Effector memory CD4-positive, alpha-beta T cell (primary cell): ENCODE measurements at regions not wholly inside any gene's neighbourhood (a gene's known extent, or its start where the extent isn't known, plus 50 kb on each side); places are given as distances from the start of the nearest gene placed in this dataset.

Source experiments
- DNase-seq, 3 donors: peaks; one replicate each; pipeline ENCODE4 v3.0.0-alpha.2; 2020
- H3K27ac ChIP-seq: 2 replicates; pipeline ENCODE4 v1.7.0; 2013; ENCODE audit warnings: mild to moderate bottlenecking, low read length, moderate library complexity; ENCODE audit not compliant: insufficient read depth, poor library complexity, severe bottlenecking
- H3K27me3 ChIP-seq: replicated peaks from 2 replicates; pipeline ENCODE4 v1.7.0; 2013; ENCODE audit warnings: mild to moderate bottlenecking, low read length; ENCODE audit not compliant: insufficient read depth, control insufficient read depth, poor library complexity, severe bottlenecking
- H3K36me3 ChIP-seq: 2 replicates; pipeline ENCODE4 v1.7.0; 2013; ENCODE audit warnings: mild to moderate bottlenecking, low read length, moderate library complexity; ENCODE audit not compliant: control insufficient read depth, insufficient read depth
- H3K4me1 ChIP-seq: 2 replicates; pipeline ENCODE4 v1.7.0; 2013; ENCODE audit warnings: low read length, mild to moderate bottlenecking; ENCODE audit not compliant: control insufficient read depth, insufficient read depth, poor library complexity, severe bottlenecking
- H3K4me3 ChIP-seq: 2 replicates; pipeline ENCODE4 v1.7.0; 2013; ENCODE audit warnings: low read length, low read depth, mild to moderate bottlenecking; ENCODE audit not compliant: insufficient read depth, poor library complexity, severe bottlenecking
- H3K9me3 ChIP-seq: 2 replicates; pipeline ENCODE4 v1.7.0; 2013; ENCODE audit warnings: mild to moderate bottlenecking, low read length, moderate library complexity; ENCODE audit not compliant: control insufficient read depth

DNA sequence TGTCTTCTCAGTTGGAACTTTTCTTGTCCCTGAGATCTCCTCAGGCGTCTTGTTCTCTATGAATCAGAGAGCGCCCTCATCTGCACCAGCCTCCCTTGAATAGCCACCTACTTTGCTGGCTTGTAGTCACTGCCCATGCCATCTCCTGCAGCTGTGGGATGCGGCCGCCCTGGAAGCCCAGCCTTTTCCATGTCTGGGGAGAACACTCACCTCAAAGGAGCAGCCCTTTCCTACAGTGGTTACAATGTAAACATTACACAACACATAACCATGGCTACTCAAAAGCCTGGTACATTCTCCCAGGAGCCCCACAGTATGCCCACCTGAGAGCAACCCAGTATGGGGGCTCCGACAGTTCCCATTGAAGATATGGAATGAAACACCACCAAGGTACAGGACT, 351.0 kb downstream of the EN1 start:
- Histone ChIP-seq H3K36me3 (no peaks in the 10 kb centered on the region), H3K4me3 (no peak overlapping the region), H3K27me3 (no peaks in the 10 kb centered on the region), H3K9me3 (no peaks in the 10 kb centered on the region), H3K4me1 (no peaks in the 10 kb centered on the region), H3K27ac (no peak overlapping the region)
- no peak for DNase-seq

- Histone ChIP-seq H3K27me3 (no peaks in the 10 kb centered on the region), H3K9me3 (no peaks in the 10 kb centered on the region), H3K27ac (no peak overlapping the region), H3K36me3 (no peaks in the 10 kb centered on the region), H3K4me3 (no peak overlapping the region), H3K4me1 (no peaks in the 10 kb centered on the region)
- no peak for DNase-seq
Observed at GRCh38 chr2:118495290-118495689, 352.2 kb downstream of the EN1 start.

GRCh38 chr2:118493213-118493612, 354.2 kb downstream of the EN1 start:
- H3K27me3 ChIP-seq, result no peaks in the 10 kb centered on the region
- no peaks in the 10 kb centered on the region for H3K36me3 ChIP-seq
- no peak overlapping the region for H3K4me3 ChIP-seq
- no peaks in the 10 kb centered on the region for H3K9me3 ChIP-seq
- H3K4me1 ChIP-seq, result no peaks in the 10 kb centered on the region
- DNase-seq, result no peak
- no peak overlapping the region for H3K27ac ChIP-seq

- DNase-seq, result no peak
- no peaks in the 10 kb centered on the region for H3K9me3 ChIP-seq
- no peaks in the 10 kb centered on the region for H3K36me3 ChIP-seq
- no peaks in the 10 kb centered on the region for H3K4me1 ChIP-seq
- H3K27me3 ChIP-seq, result no peaks in the 10 kb centered on the region
- H3K27ac ChIP-seq, result no peak overlapping the region
- no peak overlapping the region for H3K4me3 ChIP-seq
Observed at GRCh38 chr2:118492335-118492734, 355.1 kb downstream of the EN1 start.

GRCh38 chr2:118490330-118490729, 357.1 kb downstream of the EN1 start:
- Histone ChIP-seq H3K27ac (no peak overlapping the region), H3K4me1 (no peaks in the 10 kb centered on the region), H3K36me3 (no peaks in the 10 kb centered on the region), H3K4me3 (no peak overlapping the region), H3K27me3 (no peaks in the 10 kb centered on the region), H3K9me3 (no peaks in the 10 kb centered on the region)
- DNase-seq, result no peak

- H3K27ac ChIP-seq, result no peak overlapping the region
- H3K27me3 ChIP-seq, result no peaks in the 10 kb centered on the region
- no peaks in the 10 kb centered on the region for H3K4me1 ChIP-seq
- H3K9me3 ChIP-seq, result no peaks in the 10 kb centered on the region
- H3K4me3 ChIP-seq, result no peak overlapping the region
- DNase-seq, result no peak
- H3K36me3 ChIP-seq, result no peaks in the 10 kb centered on the region
Observed at GRCh38 chr2:118489712-118490299, 357.6 kb downstream of the EN1 start.

DNA sequence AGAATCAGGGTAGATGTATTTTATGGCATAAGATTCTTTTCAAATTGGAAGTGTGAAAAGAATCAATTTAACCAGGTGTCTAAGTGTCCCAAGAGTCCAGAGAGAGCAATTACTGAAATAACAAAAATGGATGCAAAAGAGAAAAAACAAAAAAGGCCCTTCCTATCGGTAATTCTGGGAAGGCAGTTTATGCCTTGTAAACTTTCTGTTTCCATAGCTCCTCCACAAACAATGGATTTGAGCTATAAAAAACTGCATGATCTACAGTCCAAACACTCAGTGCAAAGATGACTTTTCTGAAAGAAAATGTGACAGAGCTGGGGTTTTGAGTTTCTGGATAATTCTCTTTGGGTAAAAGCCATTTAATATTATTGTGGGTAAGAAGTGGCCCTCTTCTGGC, 366.1 kb downstream of the EN1 start:
- H3K9me3 ChIP-seq, result no peaks in the 10 kb centered on the region
- DNase-seq, result no peak
- H3K4me1 ChIP-seq, result no peaks in the 10 kb centered on the region
- H3K4me3 ChIP-seq, result no peak overlapping the region
- no peaks in the 10 kb centered on the region for H3K36me3 ChIP-seq
- H3K27ac ChIP-seq, result no peak overlapping the region
- no peaks in the 10 kb centered on the region for H3K27me3 ChIP-seq

DNA sequence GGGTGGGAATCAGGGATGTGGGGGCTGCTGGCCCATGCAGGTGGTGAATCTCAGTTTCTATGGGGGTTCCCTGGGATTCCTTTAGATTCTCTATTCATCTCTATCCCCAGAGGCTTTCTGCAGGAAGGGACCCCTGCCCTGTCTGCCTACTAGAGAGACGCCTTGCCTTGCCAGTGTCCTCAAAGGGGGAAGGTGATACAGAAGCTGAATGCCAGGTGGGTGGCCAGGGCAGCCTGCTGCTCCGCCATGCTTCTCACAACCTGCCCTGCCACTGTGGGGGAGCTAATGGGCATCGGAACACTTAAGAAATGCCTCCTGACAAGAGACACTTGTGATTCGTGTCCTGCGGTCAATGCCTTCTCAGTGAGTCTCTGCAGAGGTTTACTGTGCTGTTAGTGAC, 368.4 kb downstream of the EN1 start:
- Histone ChIP-seq H3K4me1 (no peaks in the 10 kb centered on the region), H3K36me3 (no peaks in the 10 kb centered on the region), H3K27ac (no peak overlapping the region), H3K4me3 (no peak overlapping the region), H3K9me3 (no peaks in the 10 kb centered on the region), H3K27me3 (no peaks in the 10 kb centered on the region)
- DNase-seq, result no peak

- Histone ChIP-seq H3K4me3 (no peak overlapping the region), H3K4me1 (no peaks in the 10 kb centered on the region), H3K36me3 (no peaks in the 10 kb centered on the region), H3K9me3 (no peaks in the 10 kb centered on the region), H3K27ac (no peak overlapping the region), H3K27me3 (no peaks in the 10 kb centered on the region)
- DNase-seq, result no peak
Observed at GRCh38 chr2:118477111-118477862, 370.2 kb downstream of the EN1 start.

DNA sequence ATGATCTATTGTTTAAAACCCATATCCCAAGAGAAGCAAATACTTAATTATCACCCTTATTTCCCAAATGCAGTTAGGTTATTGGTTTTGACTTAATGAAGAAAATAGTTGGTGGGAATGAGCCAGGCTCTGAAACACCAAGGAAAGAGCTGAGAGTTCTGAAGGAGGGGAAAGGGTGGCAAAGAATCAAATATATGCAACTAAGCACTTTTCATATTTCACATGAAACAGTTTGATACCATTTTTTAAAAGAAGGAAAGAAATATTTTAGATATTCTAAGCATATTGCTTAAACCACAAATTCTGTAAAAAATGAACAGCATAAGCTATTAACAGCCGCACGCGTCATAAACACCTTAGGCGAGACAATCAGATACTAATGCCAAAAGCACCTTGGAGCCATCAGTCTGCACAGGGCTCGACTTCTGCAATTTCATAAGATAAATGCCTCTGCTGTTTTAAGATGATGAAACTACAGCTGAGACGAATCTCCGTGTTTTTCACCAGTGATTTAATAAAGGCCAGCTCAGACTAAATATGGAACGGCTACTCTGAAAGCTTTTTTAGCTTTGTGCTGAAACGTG, 371.7 kb downstream of the EN1 start:
- H3K4me1 ChIP-seq, result no peaks in the 10 kb centered on the region
- no peak for DNase-seq
- no peaks in the 10 kb centered on the region for H3K27me3 ChIP-seq
- no peak overlapping the region for H3K4me3 ChIP-seq
- no peaks in the 10 kb centered on the region for H3K9me3 ChIP-seq
- no peaks in the 10 kb centered on the region for H3K36me3 ChIP-seq
- H3K27ac ChIP-seq, result no peak overlapping the region
